HG03432 (cell line): ENCODE measurements at regions not wholly inside any gene's neighbourhood (a gene's known extent, or its start where the extent isn't known, plus 50 kb on each side); places are given as distances from the start of the nearest gene placed in this dataset.
A peak's percentile ranks its signal among the peaks of the same experiment; 100 is the strongest.

Experiments
- ATAC-seq: cut with Tn5 transposase; IDR thresholded peaks from one replicate; pipeline ENCODE4 v1.9.1; 2021; ENCODE audit warnings: mild to moderate bottlenecking, moderate library complexity; ENCODE audit not compliant: unreplicated experiment

- no peak for ATAC-seq
These were observed 155.1 kb upstream of the WSCD2 start for GRCh38 chr12:107973950-107974349.

GRCh38 chr12:107976331-107976730 lies 152.8 kb upstream of the WSCD2 start:
- ATAC-seq: no peak

GRCh38 chr12:107978201-107978600 lies 150.9 kb upstream of the WSCD2 start:
- no peak for ATAC-seq

- no peak for ATAC-seq
These were observed 150.4 kb upstream of the WSCD2 start for GRCh38 chr12:107978641-107979040.

GRCh38 chr12:107983756-107984472 lies 145.2 kb upstream of the WSCD2 start:
- no peak for ATAC-seq

- ATAC-seq: no peak
These were observed 144.1 kb upstream of the WSCD2 start for GRCh38 chr12:107984973-107985372.

- no peak for ATAC-seq
These were observed 142.9 kb upstream of the WSCD2 start for GRCh38 chr12:107986183-107986582.

GRCh38 chr12:107990325-107990724 lies 138.8 kb upstream of the WSCD2 start:
- ATAC-seq: no peak

- no peak for ATAC-seq
These were observed 137.1 kb upstream of the WSCD2 start for GRCh38 chr12:107992029-107992428.

- peak; percentile 53 for ATAC-seq
These were observed 136.1 kb upstream of the WSCD2 start for GRCh38 chr12:107992870-107993451.

GRCh38 chr12:107998863-107999262 lies 130.2 kb upstream of the WSCD2 start:
- no peak for ATAC-seq

- ATAC-seq: no peak
These were observed 129.0 kb upstream of the WSCD2 start for GRCh38 chr12:108000111-108000510.

GRCh38 chr12:108004319-108004718 lies 124.8 kb upstream of the WSCD2 start:
- no peak for ATAC-seq

- peak; percentile 39 for ATAC-seq
These were observed 120.8 kb upstream of the WSCD2 start for GRCh38 chr12:108008163-108008905.

GRCh38 chr12:108009442-108010070 lies 119.5 kb upstream of the WSCD2 start:
- no peak for ATAC-seq

- ATAC-seq: no peak
These were observed 113.0 kb upstream of the WSCD2 start for GRCh38 chr12:108016022-108016564.

GRCh38 chr12:108017472-108018057 lies 111.5 kb upstream of the WSCD2 start:
- ATAC-seq: no peak

GRCh38 chr12:108019862-108020261 lies 109.2 kb upstream of the WSCD2 start:
- ATAC-seq: no peak

- no peak for ATAC-seq
These were observed 107.9 kb upstream of the WSCD2 start for GRCh38 chr12:108021141-108021540.

- ATAC-seq: no peak
These were observed 107.1 kb upstream of the WSCD2 start for GRCh38 chr12:108021949-108022522.
